ENCODE measurements at regions not wholly inside any gene's neighbourhood (a gene's known extent, or its start where the extent isn't known, plus 50 kb on each side); places are given as distances from the start of the nearest gene placed in this dataset.

DNA sequence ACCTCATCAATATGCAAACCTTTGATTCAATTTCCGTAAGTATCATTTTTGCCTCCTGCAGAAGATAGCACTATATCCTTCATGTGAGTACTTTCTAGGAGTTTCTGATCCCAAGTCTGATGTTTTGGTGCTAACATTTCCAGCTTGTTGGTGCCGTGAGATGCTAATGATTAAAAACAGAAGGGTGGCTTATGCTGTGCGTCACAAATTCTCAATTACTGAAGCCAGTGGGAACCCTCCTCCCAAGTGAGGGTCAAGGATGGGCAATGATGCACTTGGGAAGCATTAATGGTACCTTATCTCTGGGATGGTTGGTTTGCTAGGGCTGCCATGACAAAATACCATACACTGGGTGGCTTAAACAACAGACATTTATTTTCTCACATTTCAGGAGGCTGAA, 123.0 kb downstream of the FOXD1 start:
- TF ChIP-seq, protein P1, sequence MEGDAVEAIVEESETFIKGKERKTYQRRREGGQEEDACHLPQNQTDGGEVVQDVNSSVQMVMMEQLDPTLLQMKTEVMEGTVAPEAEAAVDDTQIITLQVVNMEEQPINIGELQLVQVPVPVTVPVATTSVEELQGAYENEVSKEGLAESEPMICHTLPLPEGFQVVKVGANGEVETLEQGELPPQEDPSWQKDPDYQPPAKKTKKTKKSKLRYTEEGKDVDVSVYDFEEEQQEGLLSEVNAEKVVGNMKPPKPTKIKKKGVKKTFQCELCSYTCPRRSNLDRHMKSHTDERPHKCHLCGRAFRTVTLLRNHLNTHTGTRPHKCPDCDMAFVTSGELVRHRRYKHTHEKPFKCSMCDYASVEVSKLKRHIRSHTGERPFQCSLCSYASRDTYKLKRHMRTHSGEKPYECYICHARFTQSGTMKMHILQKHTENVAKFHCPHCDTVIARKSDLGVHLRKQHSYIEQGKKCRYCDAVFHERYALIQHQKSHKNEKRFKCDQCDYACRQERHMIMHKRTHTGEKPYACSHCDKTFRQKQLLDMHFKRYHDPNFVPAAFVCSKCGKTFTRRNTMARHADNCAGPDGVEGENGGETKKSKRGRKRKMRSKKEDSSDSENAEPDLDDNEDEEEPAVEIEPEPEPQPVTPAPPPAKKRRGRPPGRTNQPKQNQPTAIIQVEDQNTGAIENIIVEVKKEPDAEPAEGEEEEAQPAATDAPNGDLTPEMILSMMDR (IDR thresholded peaks at IDR 0.05), result no peak
- TF ChIP-seq POLR2A (IDR thresholded peaks at IDR 0.05), result no peak

All from Peyer's patch (tissue), 4 donors.